ENCODE measurements at regions not wholly inside any gene's neighbourhood (a gene's known extent, or its start where the extent isn't known, plus 50 kb on each side); places are given as distances from the start of the nearest gene placed in this dataset.

GRCh38 chr12:91893476-91893875 lies 252.2 kb downstream of the BTG1 start:
- TF ChIP-seq SPI1 (IDR thresholded peaks at IDR 0.05; ENCODE audit: borderline replicate concordance, low read depth) (no peak), POLR2AphosphoS5 (IDR thresholded peaks at IDR 0.05; ENCODE audit: low read depth) (no peak), REST (IDR thresholded peaks at IDR 0.05; ENCODE audit: insufficient replicate concordance, low read depth) (no peak), GABPA (IDR thresholded peaks at IDR 0.05; ENCODE audit: low read depth) (no peak), CTCF (IDR thresholded peaks at IDR 0.05; ENCODE audit: insufficient read depth, low read length) (no peak)
- DNase-seq (ENCODE audit: low read depth in 1 of 2, low spot score in 1 of 2) = peak in 1 of 2 experiments; percentile 11
- Histone ChIP-seq H3K27ac (replicated peaks) (no peak overlapping the region), H3K27me3 (ENCODE audit: insufficient read depth, poor library complexity, severe bottlenecking) (no peaks in the 10 kb centered on the region), H3K4me3 (replicated peaks; ENCODE audit: insufficient read depth, low read length) (no peak overlapping the region)

- Histone ChIP-seq H3K27ac (replicated peaks) (no peak overlapping the region), H3K27me3 (ENCODE audit: insufficient read depth, poor library complexity, severe bottlenecking) (no peaks in the 10 kb centered on the region), H3K4me3 (replicated peaks; ENCODE audit: insufficient read depth, low read length) (no peak overlapping the region)
- TF ChIP-seq SPI1 (IDR thresholded peaks at IDR 0.05; ENCODE audit: borderline replicate concordance, low read depth) (no peak), POLR2AphosphoS5 (IDR thresholded peaks at IDR 0.05; ENCODE audit: low read depth) (no peak), GABPA (IDR thresholded peaks at IDR 0.05; ENCODE audit: low read depth) (no peak), REST (IDR thresholded peaks at IDR 0.05; ENCODE audit: insufficient replicate concordance, low read depth) (no peak), CTCF (IDR thresholded peaks at IDR 0.05; ENCODE audit: insufficient read depth, low read length) (no peak)
- no peak for DNase-seq (ENCODE audit: low read depth in 1 of 2, low spot score in 1 of 2)
Measured at GRCh38 chr12:91892081-91892855, 253.4 kb downstream of the BTG1 start.

GRCh38 chr12:91890742-91891141 lies 254.9 kb downstream of the BTG1 start:
- no peak overlapping the region for H3K27ac ChIP-seq (replicated peaks)
- no peak for DNase-seq (ENCODE audit: low read depth in 1 of 2, low spot score in 1 of 2)
- no peaks in the 10 kb centered on the region for H3K27me3 ChIP-seq (ENCODE audit: insufficient read depth, poor library complexity, severe bottlenecking)
- H3K4me3 ChIP-seq (replicated peaks; ENCODE audit: insufficient read depth, low read length) = no peak overlapping the region
- TF ChIP-seq REST (IDR thresholded peaks at IDR 0.05; ENCODE audit: insufficient replicate concordance, low read depth) (no peak), POLR2AphosphoS5 (IDR thresholded peaks at IDR 0.05; ENCODE audit: low read depth) (no peak), GABPA (IDR thresholded peaks at IDR 0.05; ENCODE audit: low read depth) (no peak)
